ENCODE measurements at regions not wholly inside any gene's neighbourhood (a gene's known extent, or its start where the extent isn't known, plus 50 kb on each side); places are given as distances from the start of the nearest gene placed in this dataset.
"Not testable (repeated sequence)": the region's sequence is repeated elsewhere in the genome, so short reads cannot be mapped to it uniquely, and the experiment has no call there.

- DNase-seq: no peak
Measured at GRCh38 chr5:23727271-23727670, 219.9 kb downstream of the PRDM9 start.

GRCh38 chr5:23730023-23730422 is 222.6 kb downstream of the PRDM9 start:
- DNase-seq: no peak

DNA sequence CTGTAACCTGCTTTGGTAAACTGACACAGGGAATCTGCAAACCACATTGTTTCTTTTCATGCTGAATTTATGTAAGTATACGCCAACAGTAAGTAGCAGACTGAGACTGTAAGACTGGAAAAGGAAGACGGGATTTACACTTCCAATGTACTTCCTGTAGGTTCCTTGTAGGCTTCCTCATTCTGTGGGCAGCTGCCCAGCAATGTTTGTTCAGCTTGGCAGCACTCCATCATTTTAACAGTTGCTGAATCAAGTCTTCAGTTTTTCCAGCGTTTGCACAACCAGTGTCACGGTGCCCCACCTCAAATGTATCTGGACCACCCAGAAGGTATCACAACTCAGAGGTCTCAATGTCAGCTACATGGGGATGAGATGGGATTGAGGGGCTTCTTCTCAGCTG is 232.6 kb downstream of the PRDM9 start:
- peak in 1 of 4 experiments; percentile 2 for DNase-seq

DNA sequence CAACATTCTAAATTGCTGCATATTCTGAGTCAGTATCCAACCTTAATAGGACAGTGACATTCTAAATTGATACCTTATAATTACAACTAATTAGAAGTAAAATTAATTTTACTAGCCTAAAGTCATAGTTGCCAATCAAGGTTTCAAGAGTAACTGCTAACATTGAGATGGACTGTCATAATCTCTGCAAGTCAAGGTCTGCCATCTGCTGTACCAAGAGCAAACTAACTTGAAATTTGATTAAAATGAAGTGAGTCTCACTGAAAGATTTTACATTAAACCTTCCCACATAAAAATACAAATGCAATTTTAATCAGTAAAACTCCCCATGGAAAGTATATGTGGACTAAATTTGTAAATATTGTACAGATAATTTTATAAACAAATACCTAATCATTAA is 235.3 kb downstream of the PRDM9 start:
- no peak for DNase-seq

DNA sequence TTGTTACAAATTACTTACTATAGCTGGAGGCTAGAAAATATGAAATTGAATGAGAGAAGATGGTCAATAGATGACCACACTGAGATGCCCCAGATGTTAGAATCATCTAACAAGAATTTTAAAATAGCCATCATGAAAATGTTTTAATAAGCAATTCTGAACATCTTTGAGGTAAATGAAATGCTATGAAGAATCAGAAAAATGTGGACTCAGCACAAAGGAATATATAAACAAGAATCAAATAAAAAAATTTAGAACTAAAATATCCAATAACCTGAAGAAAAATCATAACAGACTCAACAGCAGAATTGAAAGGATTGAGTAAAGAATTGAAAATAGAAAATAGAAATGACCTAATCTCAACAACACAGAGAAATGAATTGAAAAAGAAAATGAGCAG is 248.5 kb downstream of the PRDM9 start:
- DNase-seq: no peak

DNA sequence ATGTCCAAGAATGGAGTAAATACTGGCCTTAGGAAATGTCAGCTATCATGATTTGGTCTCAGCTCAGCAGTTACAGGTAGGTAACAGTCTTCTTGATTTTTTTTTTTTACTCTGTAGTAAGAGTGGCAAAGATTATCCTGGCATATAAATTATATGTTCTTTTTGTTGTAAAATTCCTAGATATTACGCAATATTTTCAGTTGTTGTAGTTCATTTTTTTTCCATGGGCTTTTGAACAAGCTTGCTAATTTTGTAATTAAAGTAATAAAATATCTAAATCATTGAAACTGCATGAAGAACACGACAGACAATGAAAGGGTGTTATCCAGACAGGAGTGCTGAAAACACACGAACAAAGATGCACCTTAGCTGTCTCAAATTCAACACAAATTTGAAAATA is 249.4 kb downstream of the PRDM9 start:
- DNase-seq: no peak

GRCh38 chr5:23763170-23763569 is 255.8 kb downstream of the PRDM9 start:
- no peak for DNase-seq

DNA sequence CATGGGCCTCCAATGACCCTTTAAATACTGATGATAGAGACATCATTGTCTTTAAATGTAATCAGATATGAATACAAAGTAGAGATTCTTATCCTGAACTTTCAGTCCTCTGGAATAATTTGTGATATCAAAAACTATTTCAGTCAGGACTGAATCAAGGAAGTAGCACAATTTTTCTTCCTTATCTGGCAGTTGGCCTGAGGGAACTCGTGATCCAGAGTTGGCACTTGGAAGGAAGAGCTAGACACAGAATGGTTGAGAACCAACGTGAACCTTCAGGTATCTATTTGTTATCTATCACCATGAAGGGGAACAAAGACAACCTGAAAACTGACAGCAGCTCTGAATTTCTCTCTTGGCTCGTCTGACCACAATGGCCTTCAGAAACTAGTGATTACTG is 269.3 kb downstream of the PRDM9 start:
- DNase-seq: no peak

DNA sequence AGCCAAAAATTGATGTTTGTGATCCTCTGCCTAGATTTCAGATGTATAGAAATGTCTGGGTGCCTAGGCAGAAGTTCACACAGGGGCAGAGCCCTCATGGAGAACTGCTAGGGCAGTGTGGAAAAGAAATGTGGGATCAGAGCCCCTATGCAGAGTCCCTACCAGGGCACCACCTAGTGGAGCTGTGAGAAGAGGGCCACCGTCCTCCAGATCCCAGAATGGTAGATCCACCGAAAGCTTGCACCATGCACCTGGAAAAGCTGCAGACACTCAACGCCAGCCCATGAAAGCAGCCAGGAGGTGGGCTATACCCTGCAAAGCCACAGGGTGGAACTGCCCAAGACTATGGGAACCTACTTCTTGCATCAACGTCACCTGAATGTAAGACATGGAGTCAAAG is 292.9 kb downstream of the PRDM9 start:
- not testable (repeated sequence) for DNase-seq

DNA sequence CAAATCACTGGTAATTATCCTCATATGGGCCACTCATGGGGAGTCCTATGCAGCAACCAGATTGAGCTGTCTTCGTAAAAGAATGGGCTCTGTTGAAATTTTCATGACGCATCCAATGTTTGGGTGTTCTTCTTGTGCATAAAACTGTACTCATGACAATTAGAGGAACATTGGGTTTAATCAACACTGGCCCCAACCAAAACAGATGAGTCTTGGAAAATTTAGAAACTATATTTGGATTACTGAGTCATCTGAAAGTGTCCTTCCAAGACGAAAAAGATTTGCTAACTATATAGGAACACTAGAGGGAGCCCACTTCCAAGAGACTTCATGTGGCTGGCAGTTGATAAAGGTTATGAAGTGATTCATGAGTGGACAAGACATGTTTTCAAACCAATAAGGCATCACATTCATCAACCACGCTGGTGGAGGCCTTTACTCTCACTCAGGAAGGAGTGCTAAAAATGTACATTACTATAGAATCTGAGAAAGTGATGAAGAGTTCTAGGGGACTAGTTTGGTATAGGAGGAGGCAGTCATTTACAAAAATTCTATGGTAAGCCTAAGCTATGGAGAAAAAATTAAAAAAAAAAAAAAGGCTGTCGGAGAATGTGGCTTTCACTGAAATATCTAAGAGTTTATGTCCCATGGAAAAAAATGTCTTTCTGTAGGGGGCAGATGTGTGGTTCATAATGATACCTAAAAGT is 313.5 kb downstream of the PRDM9 start:
- peak in 2 of 4 experiments; percentile 17 to 28 for DNase-seq

DNA sequence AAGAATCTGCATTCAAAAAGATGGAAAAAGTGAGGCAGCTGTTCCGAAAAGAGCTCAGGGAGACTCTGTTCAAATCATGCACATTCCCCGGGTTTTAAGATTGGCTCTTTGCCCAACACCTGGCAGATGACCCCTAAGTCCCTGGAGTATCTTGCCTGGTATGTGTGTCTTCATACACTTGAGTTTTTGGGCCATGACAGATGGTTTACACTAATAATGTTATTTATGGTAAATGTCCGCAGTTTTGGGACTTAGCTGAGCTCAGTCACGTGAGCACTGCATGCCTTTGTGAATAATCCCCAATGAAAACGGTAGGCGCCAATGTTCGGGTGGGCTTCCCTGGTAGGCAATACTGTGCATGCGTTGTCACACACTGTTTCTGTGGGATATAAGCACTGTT is 316.1 kb downstream of the PRDM9 start:
- DNase-seq: no peak

GRCh38 chr5:23825196-23825595 is 317.8 kb downstream of the PRDM9 start:
- no peak for DNase-seq

DNA sequence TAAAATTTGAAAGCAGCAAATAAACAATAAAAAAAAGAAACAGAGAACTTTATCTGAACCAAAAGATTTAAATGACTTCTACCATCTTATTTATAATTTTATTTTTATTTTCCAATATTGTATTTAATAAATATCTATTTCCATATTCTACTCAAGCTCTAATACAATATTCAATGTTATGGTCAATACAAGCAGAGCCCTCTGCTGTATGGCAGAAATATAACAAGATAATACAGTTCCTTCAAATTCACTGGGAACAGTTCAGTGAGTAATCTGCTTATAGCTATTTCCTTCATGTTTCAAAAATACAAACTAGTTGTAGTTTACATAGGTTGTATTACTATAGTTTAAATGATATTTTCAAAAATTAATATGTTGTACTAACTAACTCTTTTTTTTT is 332.7 kb downstream of the PRDM9 start:
- DNase-seq: no peak

- DNase-seq: no peak
Measured at GRCh38 chr5:23864786-23865185, 357.4 kb downstream of the PRDM9 start.

DNA sequence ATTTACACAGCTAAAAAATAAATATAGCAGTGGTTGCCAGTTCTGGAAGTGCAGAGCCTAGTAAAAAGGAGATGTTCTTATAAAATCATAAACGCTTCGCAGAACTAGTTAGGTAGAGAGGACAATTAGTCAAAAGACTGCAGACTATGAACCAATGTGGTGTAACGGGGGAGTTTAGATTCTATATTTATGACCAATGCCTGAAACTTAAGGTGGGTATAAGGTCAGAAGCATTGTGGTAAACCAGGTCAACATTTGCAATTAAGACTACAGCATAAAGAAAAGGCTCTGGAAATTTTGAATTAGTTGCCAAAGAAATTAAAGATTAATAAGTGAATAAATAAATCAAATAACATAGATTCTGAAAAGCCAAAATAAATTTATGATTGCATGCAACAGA is 370.4 kb downstream of the PRDM9 start:
- no peak for DNase-seq

GRCh38 chr5:23884405-23885031 is 377.1 kb downstream of the PRDM9 start:
- no peak for DNase-seq

DNA sequence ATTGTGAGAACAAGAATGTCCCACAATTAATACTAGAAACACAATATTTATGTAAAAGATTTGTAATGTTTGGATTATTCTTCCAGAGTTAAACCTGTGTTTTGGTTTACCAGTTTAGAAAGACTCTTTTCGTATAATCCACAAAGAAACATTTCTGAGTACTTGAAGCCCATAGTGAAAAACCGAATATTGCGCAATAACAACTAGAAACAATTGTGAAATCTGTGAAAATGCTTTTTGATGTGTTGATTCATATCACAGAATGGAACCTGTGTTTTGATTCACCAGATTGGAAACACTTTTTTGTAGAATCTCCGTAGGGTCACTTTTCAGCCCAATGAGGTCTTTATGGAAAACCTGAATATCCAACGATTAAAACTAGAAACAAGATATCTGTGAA is 386.2 kb downstream of the PRDM9 start:
- no peak for DNase-seq

GRCh38 chr5:23895614-23896013 is 388.2 kb downstream of the PRDM9 start:
- no peak for DNase-seq

GRCh38 chr5:23930985-23931384 is 423.6 kb downstream of the PRDM9 start:
- DNase-seq: no peak

DNA sequence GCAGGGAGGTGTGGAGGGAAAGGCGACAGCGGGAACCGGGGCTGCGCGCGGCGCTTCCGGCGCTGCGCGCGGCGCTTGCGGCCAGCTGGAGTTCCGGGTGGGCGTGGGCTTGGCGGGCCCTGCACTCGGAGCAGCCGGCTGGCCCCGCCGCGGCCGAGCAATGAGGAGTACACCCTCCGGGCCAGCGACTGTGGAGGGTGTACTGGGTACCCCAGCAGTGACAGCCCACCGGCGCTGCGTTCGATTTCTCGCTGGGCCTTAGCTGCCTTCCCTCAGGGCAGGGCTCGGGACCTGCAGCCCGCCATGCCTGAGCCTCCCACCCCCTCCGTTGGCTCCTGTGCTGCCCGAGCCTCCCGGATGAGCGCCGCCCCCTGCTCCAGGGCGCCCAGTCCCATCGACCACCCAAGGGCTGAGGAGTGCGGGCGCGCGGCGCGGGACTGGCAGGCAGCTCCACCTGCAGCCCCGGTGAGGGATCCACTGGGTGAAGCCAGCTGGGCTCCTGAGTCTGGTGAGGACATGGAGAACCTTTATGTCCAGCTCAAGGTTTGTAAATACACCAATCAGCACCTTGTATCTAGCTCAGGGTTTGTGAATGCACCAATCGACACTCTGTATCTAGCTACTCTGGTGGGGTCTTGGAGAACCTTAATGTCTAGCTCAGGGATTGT is 444.0 kb downstream of the PRDM9 start:
- DNase-seq: peak in 2 of 4 experiments; percentile 0 to 22

DNA sequence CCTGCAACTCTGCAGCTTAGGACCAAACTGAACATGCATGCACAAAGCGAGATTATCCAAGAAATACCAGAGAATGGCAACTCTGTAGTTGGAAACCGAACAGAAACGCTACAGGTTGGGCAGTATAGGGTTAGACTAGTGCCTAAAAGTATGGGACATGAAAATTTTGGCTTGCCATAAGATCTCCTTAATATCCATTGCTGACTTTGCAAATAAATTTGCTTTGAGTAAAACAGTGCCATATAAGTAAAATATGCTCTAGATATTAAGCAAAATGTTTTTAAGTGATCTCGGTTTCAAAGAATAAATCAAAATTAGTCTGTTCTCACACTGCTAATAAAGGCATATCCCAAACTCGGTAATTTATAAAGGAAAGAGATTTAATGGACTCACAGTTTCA is 456.0 kb downstream of the PRDM9 start:
- DNase-seq: no peak

DNA sequence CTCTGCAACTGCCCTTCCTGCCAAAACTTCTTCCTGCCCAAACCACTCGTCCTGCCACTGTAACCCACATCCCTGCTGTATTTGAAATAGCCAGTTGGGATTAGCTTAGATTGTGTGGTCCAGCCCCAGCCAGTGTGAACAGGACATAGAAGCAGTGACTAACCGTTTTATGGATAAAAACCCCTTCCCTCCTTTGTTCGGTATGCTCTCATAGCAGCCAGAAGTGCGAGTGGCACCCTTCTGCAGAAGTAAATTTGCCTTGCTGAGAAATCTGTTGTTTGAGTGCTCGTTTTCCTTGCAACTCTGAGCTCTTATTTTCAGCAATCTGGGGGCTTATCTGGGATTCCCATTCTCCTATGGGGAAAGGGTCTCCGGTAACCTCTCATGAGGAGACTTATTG is 470.0 kb downstream of the PRDM9 start:
- DNase-seq: no peak

DNA sequence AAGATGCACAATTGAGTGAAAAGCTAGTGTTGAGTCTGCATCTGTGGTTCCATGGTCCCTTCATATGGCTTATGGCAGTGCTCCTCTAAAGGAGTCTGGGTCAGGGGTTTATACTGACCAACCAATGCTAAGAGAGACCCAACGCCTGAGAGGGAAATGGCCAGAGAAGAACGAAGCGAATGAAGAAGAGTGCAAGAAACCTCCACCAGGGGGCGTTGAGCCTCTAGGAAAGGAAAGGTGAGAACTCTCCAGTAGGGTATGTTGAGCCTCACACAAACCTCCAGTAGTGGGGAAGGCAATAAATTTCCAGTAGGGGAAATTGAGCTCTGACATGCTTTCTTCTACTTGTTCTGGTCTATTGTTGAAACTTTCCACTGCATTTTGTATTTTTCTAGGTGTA is 470.6 kb downstream of the PRDM9 start:
- DNase-seq: peak in 1 of 4 experiments; percentile 5

DNA sequence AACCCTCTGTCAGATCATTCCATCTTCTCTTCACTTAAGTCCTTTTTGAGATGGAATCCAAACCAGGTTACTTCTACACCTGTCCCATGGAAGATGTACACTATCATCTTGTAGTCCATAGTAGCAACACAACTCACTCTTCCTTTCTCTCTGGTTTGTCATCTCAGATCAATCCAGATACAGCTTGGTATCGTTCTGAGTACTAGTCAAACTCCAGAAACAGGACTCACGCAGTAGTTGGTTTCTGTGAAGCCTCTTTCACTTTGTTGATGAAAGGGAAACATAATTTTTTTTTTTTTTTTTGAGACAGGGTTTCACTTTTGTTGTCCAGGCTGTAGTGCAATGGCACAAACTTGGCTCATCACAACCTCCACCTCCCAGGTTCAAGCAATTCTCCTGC is 484.0 kb downstream of the PRDM9 start:
- no peak for DNase-seq
